K562 (cell line): ENCODE measurements at regions not wholly inside any gene's neighbourhood (a gene's known extent, or its start where the extent isn't known, plus 50 kb on each side); places are given as distances from the start of the nearest gene placed in this dataset.

Experiments
- ATAC-seq: fragments of 200-7000 bp; cut with Tn5 transposase; 3 replicates; pipeline ENCODE4 v1.9.1; 2020; ENCODE audit warnings: moderate library complexity
- BruUV-seq: library from RNA; stranded (reverse); fragments of 400-500 nt; replicated peaks from 2 replicates; lab custom pipeline; 2021; lab: Mats Ljungman, UMichigan
- CTCF ChIA-PET: fragments of 300-600 bp; formaldehyde crosslinking; extraction: SDS; loops from one replicate; lab custom pipeline; 2021; ENCODE audit warnings: low intra/inter-chr PET ratio; lab: Yijun Ruan, JAX
- POLR2A ChIA-PET: fragments of 300-600, 350-650 bp; sonication (Branson Sonifier 250); formaldehyde crosslinking; extraction: SDS; loops from one replicate; lab custom pipeline; 2021; ENCODE audit warnings: antibody characterized with exemption, inconsistent platforms; lab: Yijun Ruan, JAX
- DNase-seq, 4 experiments: peaks; one replicate each; pipeline versions ENCODE4 v3.0.0 to v3.0.0-alpha.2; 2011 to 2018; ENCODE audit warnings: low spot score in 3 of 4, mixed read lengths in 3 of 4; ENCODE audit errors: extremely low read depth in 1 of 4
- FAIRE-seq: peaks from 2 replicates; lab custom pipeline; 2011; peaks lifted over from hg19 to GRCh38; lab: Jason Lieb, UNC
- H2AFZ ChIP-seq: 2 replicates; pipeline ENCODE4 v1.6.0; 2011; ENCODE audit warnings: low read depth, low read length, control low read depth, inconsistent platforms
- H3K27ac ChIP-seq: fragments of 200-600 bp; 3 replicates; pipeline ENCODE4 v1.8.0; 2011; ENCODE audit warnings: low read depth, mild to moderate bottlenecking, control low read depth, inconsistent platforms, low read length, moderate library complexity, mixed read lengths; ENCODE audit errors: extremely low read depth
- H3K27me3 ChIP-seq, 2 experiments: fragments of 300-600 bp in 1 of 2; 2 replicates in 1 of 2; 3 replicates in 1 of 2; pipeline versions ENCODE4 v1.6.0 to v1.8.0; 2011; ENCODE audit warnings: inconsistent platforms in 2 of 2, low read length in 2 of 2, mild to moderate bottlenecking in 1 of 2, mixed read lengths in 1 of 2, moderate library complexity in 1 of 2; ENCODE audit not compliant: control insufficient read depth in 2 of 2, insufficient read depth in 2 of 2
- H3K36me3 ChIP-seq: fragments of 300-600 bp; 3 replicates; pipeline ENCODE4 v1.8.0; 2011; ENCODE audit warnings: mild to moderate bottlenecking, low read length, inconsistent platforms; ENCODE audit not compliant: control insufficient read depth, insufficient read depth
- H3K4me1 ChIP-seq, 2 experiments: fragments of 200-600 bp in 1 of 2; replicated peaks in 1 of 2; 2 replicates in 1 of 2; 3 replicates in 1 of 2; pipeline versions ENCODE4 v1.5.1 to v1.8.0; 2011; ENCODE audit warnings: inconsistent platforms in 2 of 2, low read length in 2 of 2, mild to moderate bottlenecking in 1 of 2, mixed read lengths in 1 of 2, moderate library complexity in 1 of 2; ENCODE audit not compliant: control insufficient read depth in 2 of 2, insufficient read depth in 2 of 2
- H3K4me2 ChIP-seq: 2 replicates; pipeline ENCODE4 v1.6.1; 2011; ENCODE audit warnings: low read length, control low read depth, inconsistent platforms, mixed read lengths; ENCODE audit not compliant: insufficient read depth
- H3K4me3 ChIP-seq: fragments of 200-600 bp; sonication (generic), shearing (Covaris generic); 2 replicates; pipeline ENCODE4 v1.5.1; 2016; ENCODE audit warnings: control low read depth, inconsistent platforms
- H3K79me2 ChIP-seq: fragments of 200-600 bp; 3 replicates; pipeline ENCODE4 v1.8.0; 2011; ENCODE audit warnings: low read length, inconsistent platforms; ENCODE audit not compliant: control insufficient read depth, insufficient read depth
- H3K9ac ChIP-seq, 2 experiments: 2 replicates each; pipeline versions ENCODE4 v1.6.0 to v1.6.1; 2011; ENCODE audit warnings: low read depth in 2 of 2, low read length in 2 of 2, control low read depth in 1 of 2, inconsistent platforms in 1 of 2, mild to moderate bottlenecking in 1 of 2, mixed read lengths in 1 of 2; ENCODE audit not compliant: insufficient read depth in 1 of 2
- H3K9me1 ChIP-seq: one replicate; pipeline ENCODE4 v1.6.0; 2011; ENCODE audit warnings: inconsistent platforms, mild to moderate bottlenecking, low read length, moderate library complexity; ENCODE audit not compliant: control insufficient read depth, insufficient read depth
- H3K9me3 ChIP-seq: replicated peaks from 2 replicates; pipeline ENCODE4 v1.5.1; 2011; ENCODE audit warnings: low read depth, low read length, inconsistent platforms; ENCODE audit not compliant: control insufficient read depth, insufficient read depth
- H4K20me1 ChIP-seq: replicated peaks from 2 replicates; pipeline ENCODE4 v1.6.1; 2011; ENCODE audit warnings: low read length, inconsistent platforms, mixed read lengths; ENCODE audit not compliant: control insufficient read depth, insufficient read depth
- C11orf30 ChIP-seq: fragments of 450-650 bp; IDR thresholded peaks from 2 replicates; pipeline ENCODE4 v1.6.1; 2016; ENCODE audit warnings: low read depth, mild to moderate bottlenecking
- MAFF ChIP-seq: IDR thresholded peaks from 2 replicates; pipeline ENCODE4 v1.6.1; 2012; ENCODE audit warnings: low read length, improper control_type of control experiment
- MAFG ChIP-seq: fragments of 450-650 bp; conservative IDR thresholded peaks from 2 replicates; pipeline ENCODE4 v1.6.1; 2016; ENCODE audit warnings: missing genetic modification characterization, missing compliant biosample characterization
- MAFK ChIP-seq: IDR thresholded peaks from 2 replicates; pipeline ENCODE4 v1.6.1; 2011; ENCODE audit warnings: low read length, improper control_type of control experiment
- SPI1 ChIP-seq: IDR thresholded peaks from 2 replicates; pipeline ENCODE4 v1.6.1; 2011; ENCODE audit warnings: low read depth, low read length, control low read depth, borderline replicate concordance
- ZNF140 ChIP-seq: fragments of 250-450 bp; sonication (Bioruptor Pico); IDR thresholded peaks from 2 replicates; pipeline ENCODE4 v1.8.0; 2021; ENCODE audit warnings: moderate library complexity, mild to moderate bottlenecking, inconsistent platforms
- ZNF316 ChIP-seq: fragments of 450-650 bp; IDR thresholded peaks from 2 replicates; pipeline ENCODE4 v1.6.1; 2016
- ZNF384 ChIP-seq: IDR thresholded peaks from 2 replicates; pipeline ENCODE4 v1.6.1; 2012; ENCODE audit warnings: low read depth, low read length, improper control_type of control experiment
- WGBS: fragments of 100-300 bp; shearing (Covaris generic); methylation state at CpG from one replicate; pipeline ENCODE4 v1.1.6; 2016; ENCODE audit warnings: low coverage, mixed read lengths; ENCODE audit not compliant: insufficient coverage; ENCODE audit errors: missing lambda C conversion rate; 5-methylcytosine and 5-hydroxymethylcytosine counted together
- in situ Hi-C: fragments of 300-500 bp; cut with MboI; formaldehyde crosslinking; loops from 4 replicates; pipeline ENCODE4 v1.15.0; 2018; ENCODE audit warnings: inconsistent platforms, mixed read lengths
- intact Hi-C: fragments of 100-400 bp; cut with micrococcal nuclease; formaldehyde crosslinking; loops from 2 replicates; pipeline ENCODE4 v1.14.2; 2022

DNA sequence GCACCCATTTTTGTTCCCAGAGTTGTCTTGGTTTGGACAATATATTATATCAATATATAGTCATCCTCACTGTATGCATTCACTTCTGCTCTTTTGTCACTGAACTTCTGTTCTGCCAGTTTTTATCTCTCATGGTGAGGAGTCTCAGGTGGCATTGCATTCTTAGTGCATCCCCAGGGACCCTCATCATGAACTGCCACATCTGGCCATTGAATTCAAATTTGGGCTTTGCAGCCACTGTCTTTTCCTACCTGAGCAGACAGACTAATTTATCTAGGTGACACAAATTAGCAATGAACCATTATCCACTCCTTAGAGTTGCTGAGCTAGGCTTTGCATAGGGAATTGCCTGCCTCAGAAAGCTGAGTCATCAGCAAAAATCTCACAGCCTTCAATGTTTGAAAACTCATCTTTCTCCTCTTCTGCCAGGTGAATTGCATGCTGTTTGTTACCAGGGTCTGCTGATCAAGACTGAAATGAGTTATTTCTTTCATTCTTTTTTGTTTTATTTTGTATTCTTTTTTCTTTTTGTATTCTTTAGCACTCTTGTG lies 316.8 kb upstream of the MTPN start (continued):
- TF ChIP-seq MAFF (peak; percentile 58; the same call in 1 of the 2 replicates), MAFK (peak; percentile 67), C11orf30 (peak; percentile 89), ZNF316 (peak; percentile 91), MAFG (tag) (peak; percentile 74)

DNA sequence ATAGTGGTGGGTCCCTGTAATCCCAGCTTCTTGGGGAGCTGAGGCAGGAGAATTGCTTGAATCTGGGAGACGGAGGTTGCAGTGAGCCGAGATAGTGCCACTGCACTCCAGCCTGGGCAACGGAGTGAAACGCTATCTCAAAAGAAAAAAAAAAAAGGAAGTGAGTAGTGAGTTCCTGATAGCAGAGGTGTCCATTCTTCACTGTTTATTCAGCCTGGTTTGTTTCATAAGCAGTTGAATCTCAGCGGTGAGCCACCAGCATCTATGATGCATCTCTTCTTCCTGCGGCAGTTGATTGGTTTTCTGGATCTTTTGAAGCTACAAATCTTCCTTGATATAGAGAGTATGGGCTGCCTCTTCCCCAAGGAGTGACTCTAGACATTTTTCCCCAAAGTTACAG lies 316.1 kb upstream of the MTPN start:
- H2AFZ ChIP-seq: no peak overlapping the region
- FAIRE-seq: no peak

More for the DNA sequence above, 316.1 kb upstream of the MTPN start:
- intact Hi-C loops (no loop called here), in situ Hi-C loops (no loop called here)
- ChIA-PET POLR2A (interaction anchor here (0.6 to 0.8 kb wide), 2 partner anchors 71 to 581 kb away, joined by 3 read pairs; no protein-coding TSS in a partner anchor), CTCF (no interaction called here)
- Histone ChIP-seq H3K27ac (no peak overlapping the region), H3K79me2 (no peaks in the 10 kb centered on the region), H3K4me1 (no peaks in the 10 kb centered on the region), H3K9me3 (no peaks in the 10 kb centered on the region), H4K20me1 (no peaks in the 10 kb centered on the region), H3K9ac (no peak overlapping the region), H3K27me3 (no peaks in the 10 kb centered on the region), H3K4me2 (no peak overlapping the region), H3K36me3 (no peaks in the 10 kb centered on the region), H3K9me1 (no peaks in the 10 kb centered on the region), H3K4me3 (no peak overlapping the region)
- WGBS: 5% methylated on average over 6 of the region's 6 CpGs
- ATAC-seq (peak; percentile 53), DNase-seq (no peak)
- TF ChIP-seq ZNF140 (CRISPR knock-in tag) (no peak), ZNF384 (peak; percentile 53; the same call in 1 of the 2 replicates), SPI1 (peak; percentile 86)
- no TSS peak for BruUV-seq
